Breast epithelium (tissue), 3 donors: ENCODE measurements at regions not wholly inside any gene's neighbourhood (a gene's known extent, or its start where the extent isn't known, plus 50 kb on each side); places are given as distances from the start of the nearest gene placed in this dataset.

Experiments
- CTCF ChIP-seq, 3 donors: fragments of 450-650 bp; IDR thresholded peaks; one replicate each; pipeline ENCODE4 v1.5.1; 2016 to 2017; ENCODE audit warnings: antibody characterized with exemption in 3 of 3, mild to moderate bottlenecking in 3 of 3, moderate library complexity in 3 of 3
- POLR2A ChIP-seq: fragments of 450-650 bp; IDR thresholded peaks from one replicate; pipeline ENCODE4 v1.6.1; 2016; ENCODE audit warnings: antibody characterized with exemption, mild to moderate bottlenecking, moderate library complexity
- POLR2AphosphoS5 ChIP-seq, 3 donors: sonication (generic); formaldehyde crosslinking; IDR thresholded peaks; one replicate each; pipeline ENCODE4 v1.6.1; 2017; ENCODE audit warnings: antibody characterized with exemption in 3 of 3

GRCh38 chr9:129483415-129484351 is 137.2 kb downstream of the C9orf50 start:
- TF ChIP-seq CTCF (IDR thresholded peaks at IDR 0.05) (no peak), POLR2A (peak; percentile 58), POLR2AphosphoS5 (IDR thresholded peaks at IDR 0.05) (peak; percentile 80 to 92 (median 85))
